Coronary artery (tissue), 2 donors: ENCODE measurements at regions not wholly inside any gene's neighbourhood (a gene's known extent, or its start where the extent isn't known, plus 50 kb on each side); places are given as distances from the start of the nearest gene placed in this dataset.

Experiments
- DNase-seq: peaks from one replicate; pipeline ENCODE4 v3.0.0-alpha.2; 2017; ENCODE audit warnings: low spot score
- H3K27ac ChIP-seq, 2 donors: fragments of 200-600 bp; sonication (generic); one replicate each; pipeline ENCODE4 v1.5.1; 2016 to 2019
- H3K4me3 ChIP-seq: fragments of 200-600 bp; sonication (generic); 2 replicates; pipeline ENCODE4 v1.5.1; 2016; ENCODE audit warnings: mild to moderate bottlenecking, moderate library complexity
- TF ChIP-seq, protein P1 (sequence below): fragments of 200-600 bp; sonication (generic); IDR thresholded peaks from one replicate; pipeline ENCODE4 v1.5.1; 2019; ENCODE audit warnings: antibody characterized with exemption

DNA sequence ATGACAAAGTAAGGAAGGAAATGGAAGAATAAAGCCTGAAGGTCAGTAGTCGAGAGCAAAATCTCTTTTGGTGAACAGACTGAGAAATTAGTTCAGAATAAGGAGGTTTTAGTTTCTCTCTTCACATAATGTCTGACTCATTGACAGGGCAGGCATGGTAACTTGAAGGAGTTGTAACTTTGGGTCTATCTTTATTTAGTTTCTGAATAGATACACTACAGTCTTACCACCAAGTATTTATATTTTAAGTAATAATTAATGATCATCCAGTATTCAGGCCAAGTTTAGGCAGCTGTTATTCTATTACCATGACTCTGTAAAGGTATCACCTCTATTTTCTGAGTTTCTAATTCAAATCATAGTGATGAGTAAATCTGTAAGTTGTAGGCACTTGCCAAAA is 219.9 kb downstream of the SPRY2 start:
- Histone ChIP-seq H3K27ac (no peak overlapping the region), H3K4me3 (no peak overlapping the region)
- TF ChIP-seq, protein P1, sequence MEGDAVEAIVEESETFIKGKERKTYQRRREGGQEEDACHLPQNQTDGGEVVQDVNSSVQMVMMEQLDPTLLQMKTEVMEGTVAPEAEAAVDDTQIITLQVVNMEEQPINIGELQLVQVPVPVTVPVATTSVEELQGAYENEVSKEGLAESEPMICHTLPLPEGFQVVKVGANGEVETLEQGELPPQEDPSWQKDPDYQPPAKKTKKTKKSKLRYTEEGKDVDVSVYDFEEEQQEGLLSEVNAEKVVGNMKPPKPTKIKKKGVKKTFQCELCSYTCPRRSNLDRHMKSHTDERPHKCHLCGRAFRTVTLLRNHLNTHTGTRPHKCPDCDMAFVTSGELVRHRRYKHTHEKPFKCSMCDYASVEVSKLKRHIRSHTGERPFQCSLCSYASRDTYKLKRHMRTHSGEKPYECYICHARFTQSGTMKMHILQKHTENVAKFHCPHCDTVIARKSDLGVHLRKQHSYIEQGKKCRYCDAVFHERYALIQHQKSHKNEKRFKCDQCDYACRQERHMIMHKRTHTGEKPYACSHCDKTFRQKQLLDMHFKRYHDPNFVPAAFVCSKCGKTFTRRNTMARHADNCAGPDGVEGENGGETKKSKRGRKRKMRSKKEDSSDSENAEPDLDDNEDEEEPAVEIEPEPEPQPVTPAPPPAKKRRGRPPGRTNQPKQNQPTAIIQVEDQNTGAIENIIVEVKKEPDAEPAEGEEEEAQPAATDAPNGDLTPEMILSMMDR, result no peak
- DNase-seq, result no peak

DNA sequence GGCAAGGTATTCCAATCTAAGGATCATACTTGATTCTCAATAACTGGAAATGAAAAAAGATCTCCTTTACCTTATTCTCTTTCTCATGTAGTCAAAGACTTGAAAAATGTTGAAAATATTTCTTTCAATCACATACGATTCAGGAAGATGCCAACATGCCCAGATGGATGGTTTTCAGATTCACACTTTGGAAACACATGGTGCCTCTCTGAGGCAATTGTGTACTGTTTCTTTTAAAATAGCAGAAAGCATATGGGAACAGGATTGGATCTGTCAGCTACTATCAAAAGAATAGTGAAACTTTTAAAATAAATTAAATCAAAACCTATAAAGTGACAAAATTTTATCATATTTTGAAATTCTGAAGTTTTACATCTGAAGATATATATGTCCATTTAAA is 222.4 kb downstream of the SPRY2 start:
- DNase-seq, result no peak
- no peak overlapping the region for H3K27ac ChIP-seq
- TF ChIP-seq, protein P1, result no peak

DNA sequence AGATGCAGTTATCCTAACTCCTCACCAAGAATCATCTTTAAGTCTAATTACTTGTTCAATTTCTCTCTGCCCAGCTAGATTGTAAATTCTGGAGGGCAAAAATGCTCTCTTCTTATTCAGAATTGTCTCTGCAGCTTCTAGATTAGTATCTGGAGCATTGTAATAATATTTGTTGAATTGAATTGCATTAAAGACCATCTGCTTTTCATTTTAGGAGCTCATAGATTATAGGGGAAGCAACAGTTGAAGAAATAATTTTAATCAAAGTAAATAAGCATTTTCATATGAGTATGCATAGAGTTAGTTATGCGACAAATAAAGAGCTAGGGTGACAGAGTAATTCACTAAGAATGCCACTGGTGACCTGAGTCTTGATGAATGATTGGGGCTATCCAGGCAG is 222.8 kb downstream of the SPRY2 start:
- Histone ChIP-seq H3K27ac (no peak overlapping the region), H3K4me3 (no peak overlapping the region)
- DNase-seq, result no peak
- TF ChIP-seq, protein P1, result no peak

More for the DNA sequence above, 222.4 kb downstream of the SPRY2 start:
- no peak overlapping the region for H3K4me3 ChIP-seq

DNA sequence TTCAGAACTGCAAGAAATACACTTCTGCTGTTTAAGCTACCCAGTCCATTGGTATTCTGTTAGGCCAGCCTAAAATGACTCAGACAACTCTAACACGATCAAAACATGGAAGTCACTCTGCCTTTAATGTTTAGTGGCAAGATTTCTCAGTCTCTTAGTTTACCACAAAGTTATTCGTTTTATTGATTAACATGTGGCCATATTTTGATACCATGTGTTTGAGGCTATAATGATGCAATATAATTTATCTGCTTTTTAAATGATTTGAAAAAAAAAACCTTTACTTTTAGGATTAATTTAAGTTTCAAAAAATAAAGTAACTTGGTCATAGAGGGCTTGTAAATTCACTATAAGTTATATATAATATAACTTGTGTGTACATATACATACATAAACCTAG is 223.4 kb downstream of the SPRY2 start:
- Histone ChIP-seq H3K27ac (no peak overlapping the region), H3K4me3 (no peak overlapping the region)
- DNase-seq, result no peak
- TF ChIP-seq, protein P1, result no peak

GRCh38 chr13:80116107-80116506 is 224.8 kb downstream of the SPRY2 start:
- DNase-seq, result no peak
- TF ChIP-seq, protein P1, result no peak
- no peak overlapping the region for H3K4me3 ChIP-seq
- H3K27ac ChIP-seq, result no peak overlapping the region

- TF ChIP-seq, protein P1, result no peak
- DNase-seq, result no peak
- Histone ChIP-seq H3K4me3 (no peak overlapping the region), H3K27ac (no peak overlapping the region)
Measured at GRCh38 chr13:80115616-80116015, 225.3 kb downstream of the SPRY2 start.

GRCh38 chr13:80113714-80114454 is 227.0 kb downstream of the SPRY2 start:
- DNase-seq, result no peak
- TF ChIP-seq, protein P1, result no peak
- Histone ChIP-seq H3K4me3 (no peak overlapping the region), H3K27ac (no peak overlapping the region)
